K562 (cell line): ENCODE measurements at regions not wholly inside any gene's neighbourhood (a gene's known extent, or its start where the extent isn't known, plus 50 kb on each side); places are given as distances from the start of the nearest gene placed in this dataset.

ENCODE experiments used
- CBX3 ChIP-seq, 2 experiments: IDR thresholded peaks; 1 replicate in 1 of 2; 2 replicates in 1 of 2; pipeline ENCODE4 v1.6.1; 2012; ENCODE audit warnings: inconsistent platforms in 2 of 2, low read length in 2 of 2, borderline replicate concordance in 1 of 2, control low read depth in 1 of 2
- CREB1 ChIP-seq, 2 experiments: sonication (generic) in 1 of 2; formaldehyde crosslinking in 1 of 2; IDR thresholded peaks; 2 replicates each; pipeline versions ENCODE4 v1.6.1 to v1.8.0; 2012 to 2022; ENCODE audit warnings: inconsistent platforms in 1 of 2, mild to moderate bottlenecking in 1 of 2, missing genetic modification reagents in 1 of 2, moderate library complexity in 1 of 2
- EHMT2 ChIP-seq: fragments of 450-650 bp; IDR thresholded peaks from 2 replicates; pipeline ENCODE4 v1.6.1; 2018; ENCODE audit warnings: antibody characterized with exemption
- HDAC8 ChIP-seq: fragments of 450-650 bp; IDR thresholded peaks from 2 replicates; pipeline ENCODE4 v1.6.1; 2016; ENCODE audit warnings: mild to moderate bottlenecking, missing genetic modification characterization, moderate library complexity, missing compliant biosample characterization
- HNRNPLL ChIP-seq: fragments of 200-400 bp; formaldehyde crosslinking; IDR thresholded peaks from 2 replicates; pipeline ENCODE4 v1.6.1; 2017; ENCODE audit warnings: low read length, low read depth, mild to moderate bottlenecking; ENCODE audit not compliant: poor library complexity, severe bottlenecking
- IRF9 ChIP-seq: fragments of 450-650 bp; IDR thresholded peaks from 2 replicates; pipeline ENCODE4 v1.6.1; 2016; ENCODE audit warnings: missing biosample characterization, missing genetic modification characterization
- NFATC3 ChIP-seq: fragments of 450-650 bp; IDR thresholded peaks from 2 replicates; pipeline ENCODE4 v1.6.1; 2017; ENCODE audit warnings: mild to moderate bottlenecking
- PCBP1 ChIP-seq: fragments of 200-400 bp; formaldehyde crosslinking; IDR thresholded peaks from 2 replicates; pipeline ENCODE4 v1.6.1; 2018; ENCODE audit warnings: mild to moderate bottlenecking, low read depth, low read length; ENCODE audit not compliant: poor library complexity, severe bottlenecking
- ZFX ChIP-seq: sonication (generic); formaldehyde crosslinking; IDR thresholded peaks from 2 replicates; pipeline ENCODE4 v1.8.0; 2022; ENCODE audit warnings: mild to moderate bottlenecking, missing genetic modification reagents, moderate library complexity
- ZNF318 ChIP-seq, 2 experiments: fragments of 450-650 bp; IDR thresholded peaks; 2 replicates each; pipeline ENCODE4 v1.6.1; 2016; ENCODE audit warnings: mild to moderate bottlenecking in 2 of 2, borderline replicate concordance in 1 of 2, low read depth in 1 of 2, moderate library complexity in 1 of 2
- ZNF518B ChIP-seq: fragments of 250-450 bp; sonication (Bioruptor Pico); IDR thresholded peaks from 2 replicates; pipeline ENCODE4 v1.5.0; 2021; ENCODE audit warnings: mild to moderate bottlenecking, moderate library complexity

- no peak for TF ChIP-seq ZNF318 (IDR thresholded peaks at IDR 0.05; ENCODE audit: borderline replicate concordance in 1 of 2, low read depth in 1 of 2)
- TF ChIP-seq CBX3 (IDR thresholded peaks at IDR 0.05; ENCODE audit: borderline replicate concordance in 1 of 2, low read length in 2 of 2), result peak in 1 of 2 experiments; percentile 83; a peak in 1 of 3 replicates
- peak; percentile 66 for TF ChIP-seq HNRNPLL
- TF ChIP-seq IRF9 (tag), result no peak
- no peak for TF ChIP-seq PCBP1
- TF ChIP-seq HDAC8, result 0 out of 2 replicates have a peak, but pooled peaks have one; percentile 52
- TF ChIP-seq ZFX (CRISPR knock-in tag), result peak; percentile 87
- TF ChIP-seq ZNF518B, result no peak
- no peak for TF ChIP-seq EHMT2
- TF ChIP-seq CREB1 (IDR thresholded peaks at IDR 0.05), result peak; percentile 39; the same call in 1 of the 2 replicates
- TF ChIP-seq CREB1 (CRISPR knock-in tag; IDR thresholded peaks at IDR 0.05), result 0 out of 2 replicates have a peak, but pooled peaks have one; percentile 10
- TF ChIP-seq NFATC3, result no peak
These were observed 97.9 kb upstream of the SERTAD2 start (continued) for GRCh38 chr2:64751286-64752260.
